ENCODE measurements at regions not wholly inside any gene's neighbourhood (a gene's known extent, or its start where the extent isn't known, plus 50 kb on each side); places are given as distances from the start of the nearest gene placed in this dataset.
"Not testable (repeated sequence)": the region's sequence is repeated elsewhere in the genome, so short reads cannot be mapped to it uniquely, and the experiment has no call there.

DNA sequence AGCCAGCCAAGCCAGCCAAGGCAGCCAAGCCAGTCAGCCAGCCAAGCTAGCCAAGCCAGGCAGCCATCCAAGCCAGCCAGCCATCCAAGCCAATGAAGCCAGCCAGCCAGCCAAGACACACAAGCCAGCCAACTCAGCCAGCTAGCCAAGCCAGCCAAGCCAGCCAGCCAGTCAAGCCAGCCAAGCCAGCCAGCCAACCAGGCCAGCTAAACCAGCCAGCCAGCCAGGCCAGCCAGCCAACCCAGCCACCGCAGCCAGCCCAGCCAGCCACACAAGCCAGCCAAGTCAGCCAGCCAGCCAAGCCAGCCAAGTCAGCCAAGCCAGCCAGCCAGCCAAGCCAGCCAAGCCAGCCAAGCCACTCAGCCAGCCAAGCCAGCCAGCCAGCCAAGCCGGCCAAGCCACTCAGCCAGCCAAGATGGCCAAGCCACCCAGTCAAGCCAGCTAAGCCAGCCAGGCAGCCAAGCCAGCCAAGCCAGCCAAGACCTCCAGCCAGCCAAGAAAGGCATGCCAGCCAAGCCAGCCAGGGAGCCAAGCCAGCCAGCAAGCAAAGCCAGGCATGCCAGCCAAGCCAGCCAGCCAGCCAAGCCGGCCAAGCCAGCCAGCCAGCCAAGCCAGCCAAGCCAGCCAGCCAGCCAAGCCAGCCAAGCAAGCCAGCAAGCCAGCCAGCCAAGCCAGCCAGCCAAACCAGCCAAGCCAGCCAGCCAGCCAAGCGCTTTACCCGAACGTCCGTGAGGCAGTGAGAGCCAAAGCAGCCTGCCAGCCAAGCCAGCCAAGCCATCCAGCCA lies 335.7 kb upstream of the PLGLB2 start:
- H3K9me3 Mint-ChIP-seq, H3K4me1 Mint-ChIP-seq, ATAC-seq, H3K36me3 Mint-ChIP-seq, H3K4me3 Mint-ChIP-seq, H3K27ac Mint-ChIP-seq: not testable (repeated sequence)
- peak in 1 of 2 donors; percentile 54 for DNase-seq (ENCODE audit: low spot score in 2 of 2)

DNA sequence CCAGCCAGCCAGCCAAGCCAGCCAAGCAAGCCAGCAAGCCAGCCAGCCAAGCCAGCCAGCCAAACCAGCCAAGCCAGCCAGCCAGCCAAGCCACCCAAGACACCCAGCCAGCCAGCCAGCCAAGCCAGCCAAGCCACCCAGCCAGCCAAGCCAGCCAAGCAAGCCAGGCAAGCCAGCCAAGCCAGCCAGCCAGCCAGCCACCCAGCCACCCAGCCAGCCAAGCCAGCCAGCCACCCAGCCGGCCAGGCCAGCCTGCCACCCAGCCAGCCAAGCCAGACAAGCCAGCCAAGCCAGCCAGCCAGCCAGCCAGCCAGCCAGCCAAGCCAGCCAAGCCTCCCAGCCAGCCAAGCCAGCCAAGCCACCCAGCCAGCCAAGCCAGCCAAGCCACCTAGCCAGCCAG lies 333.6 kb upstream of the PLGLB2 start:
- H3K36me3 Mint-ChIP-seq, H3K9me3 Mint-ChIP-seq, H3K27ac Mint-ChIP-seq, H3K4me3 Mint-ChIP-seq, ATAC-seq, H3K4me1 Mint-ChIP-seq: not testable (repeated sequence)
- peak in 1 of 2 donors; percentile 49 for DNase-seq (ENCODE audit: low spot score in 2 of 2)

DNA sequence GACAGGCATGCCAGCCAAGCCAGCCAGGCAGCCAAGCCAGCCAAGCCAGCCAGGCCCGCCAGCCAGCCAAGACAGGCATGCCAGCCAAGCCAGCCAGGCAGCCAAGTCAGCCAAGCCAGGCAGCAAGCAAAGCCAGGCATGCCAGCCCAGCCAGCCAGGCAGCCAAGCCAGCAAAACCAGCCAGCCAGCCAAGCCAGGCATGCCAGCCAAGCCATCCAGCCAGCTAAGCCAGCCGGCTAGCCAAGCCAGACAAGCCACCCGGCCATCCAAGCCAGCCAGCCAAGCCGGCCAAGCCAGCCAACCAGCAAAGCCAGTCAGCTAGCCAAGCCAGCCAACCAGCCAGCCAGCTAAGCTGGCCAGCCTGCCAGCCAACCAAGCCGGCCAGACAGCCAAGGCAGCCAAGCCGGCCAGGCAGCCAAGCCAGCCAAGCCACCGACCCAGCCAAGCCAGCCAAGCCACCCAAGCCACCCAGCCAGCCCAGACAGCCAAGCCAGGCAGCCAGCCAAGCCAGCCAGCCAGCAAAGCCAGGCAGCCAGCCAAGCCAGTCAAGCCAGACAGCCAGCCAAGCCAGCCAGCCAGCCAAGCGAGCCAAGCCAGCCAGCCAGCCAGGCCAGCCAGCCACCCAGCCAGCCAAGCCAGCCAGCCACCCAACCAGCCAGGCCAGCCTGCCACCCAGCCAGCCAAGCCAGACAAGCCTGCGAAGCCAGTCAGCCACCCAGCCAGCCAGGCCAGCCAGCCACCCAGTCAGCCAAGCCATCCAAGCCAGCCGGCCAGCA lies 332.9 kb upstream of the PLGLB2 start:
- not testable (repeated sequence) for H3K36me3 Mint-ChIP-seq, ATAC-seq, H3K9me3 Mint-ChIP-seq, H3K27ac Mint-ChIP-seq, H3K4me1 Mint-ChIP-seq, H3K4me3 Mint-ChIP-seq
- DNase-seq (ENCODE audit: low spot score in 2 of 2) = peak in 1 of 2 donors; percentile 52

GRCh38 chr2:87415586-87416265 lies 332.2 kb upstream of the PLGLB2 start:
- H3K4me1 Mint-ChIP-seq, H3K27ac Mint-ChIP-seq, H3K36me3 Mint-ChIP-seq, H3K9me3 Mint-ChIP-seq, H3K4me3 Mint-ChIP-seq, ATAC-seq: not testable (repeated sequence)
- DNase-seq (ENCODE audit: low spot score in 2 of 2) = peak in 1 of 2 donors; percentile 51

DNA sequence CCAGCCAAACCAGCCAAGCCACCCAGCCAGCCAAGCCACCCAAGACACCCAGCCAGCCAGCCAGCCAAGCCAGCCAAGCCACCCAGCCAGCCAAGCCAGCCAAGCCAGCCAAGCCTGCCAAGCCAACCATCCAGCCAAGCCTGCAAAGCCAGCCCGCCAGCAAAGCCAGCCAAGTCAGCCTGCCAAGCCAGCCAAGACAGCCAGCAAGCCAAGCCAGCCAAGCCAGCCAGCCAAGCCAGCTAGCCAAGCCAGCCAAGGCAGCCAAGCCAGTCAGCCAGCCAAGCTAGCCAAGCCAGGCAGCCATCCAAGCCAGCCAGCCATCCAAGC lies 331.7 kb upstream of the PLGLB2 start:
- H3K4me3 Mint-ChIP-seq, ATAC-seq, H3K4me1 Mint-ChIP-seq, H3K27ac Mint-ChIP-seq, H3K36me3 Mint-ChIP-seq, H3K9me3 Mint-ChIP-seq: not testable (repeated sequence)
- peak in 1 of 2 donors; percentile 46 for DNase-seq (ENCODE audit: low spot score in 2 of 2)

GRCh38 chr2:87417147-87417546 lies 330.7 kb upstream of the PLGLB2 start:
- H3K4me3 Mint-ChIP-seq, H3K4me1 Mint-ChIP-seq, H3K9me3 Mint-ChIP-seq, H3K27ac Mint-ChIP-seq, H3K36me3 Mint-ChIP-seq, ATAC-seq: not testable (repeated sequence)
- DNase-seq (ENCODE audit: low spot score in 2 of 2) = peak in 1 of 2 donors; percentile 41

GRCh38 chr2:87417742-87418567 lies 329.9 kb upstream of the PLGLB2 start:
- not testable (repeated sequence) for ATAC-seq; H3K36me3 Mint-ChIP-seq; H3K4me1 Mint-ChIP-seq; H3K27ac Mint-ChIP-seq; DNase-seq (ENCODE audit: low spot score in 2 of 2); H3K9me3 Mint-ChIP-seq; H3K4me3 Mint-ChIP-seq

- H3K27ac Mint-ChIP-seq; H3K36me3 Mint-ChIP-seq; DNase-seq (ENCODE audit: low spot score in 2 of 2); H3K4me1 Mint-ChIP-seq; H3K4me3 Mint-ChIP-seq; H3K9me3 Mint-ChIP-seq: not testable (repeated sequence)
- peak; percentile 21 for ATAC-seq
Measured at GRCh38 chr2:87418823-87419822, 328.8 kb upstream of the PLGLB2 start.

GRCh38 chr2:87419980-87420379 lies 327.9 kb upstream of the PLGLB2 start:
- not testable (repeated sequence) for H3K4me1 Mint-ChIP-seq; H3K4me3 Mint-ChIP-seq; ATAC-seq; DNase-seq (ENCODE audit: low spot score in 2 of 2); H3K27ac Mint-ChIP-seq; H3K36me3 Mint-ChIP-seq; H3K9me3 Mint-ChIP-seq

GRCh38 chr2:87420954-87421353 lies 326.9 kb upstream of the PLGLB2 start:
- not testable (repeated sequence) for H3K36me3 Mint-ChIP-seq; H3K4me3 Mint-ChIP-seq; H3K27ac Mint-ChIP-seq; H3K9me3 Mint-ChIP-seq; ATAC-seq; H3K4me1 Mint-ChIP-seq; DNase-seq (ENCODE audit: low spot score in 2 of 2)

DNA sequence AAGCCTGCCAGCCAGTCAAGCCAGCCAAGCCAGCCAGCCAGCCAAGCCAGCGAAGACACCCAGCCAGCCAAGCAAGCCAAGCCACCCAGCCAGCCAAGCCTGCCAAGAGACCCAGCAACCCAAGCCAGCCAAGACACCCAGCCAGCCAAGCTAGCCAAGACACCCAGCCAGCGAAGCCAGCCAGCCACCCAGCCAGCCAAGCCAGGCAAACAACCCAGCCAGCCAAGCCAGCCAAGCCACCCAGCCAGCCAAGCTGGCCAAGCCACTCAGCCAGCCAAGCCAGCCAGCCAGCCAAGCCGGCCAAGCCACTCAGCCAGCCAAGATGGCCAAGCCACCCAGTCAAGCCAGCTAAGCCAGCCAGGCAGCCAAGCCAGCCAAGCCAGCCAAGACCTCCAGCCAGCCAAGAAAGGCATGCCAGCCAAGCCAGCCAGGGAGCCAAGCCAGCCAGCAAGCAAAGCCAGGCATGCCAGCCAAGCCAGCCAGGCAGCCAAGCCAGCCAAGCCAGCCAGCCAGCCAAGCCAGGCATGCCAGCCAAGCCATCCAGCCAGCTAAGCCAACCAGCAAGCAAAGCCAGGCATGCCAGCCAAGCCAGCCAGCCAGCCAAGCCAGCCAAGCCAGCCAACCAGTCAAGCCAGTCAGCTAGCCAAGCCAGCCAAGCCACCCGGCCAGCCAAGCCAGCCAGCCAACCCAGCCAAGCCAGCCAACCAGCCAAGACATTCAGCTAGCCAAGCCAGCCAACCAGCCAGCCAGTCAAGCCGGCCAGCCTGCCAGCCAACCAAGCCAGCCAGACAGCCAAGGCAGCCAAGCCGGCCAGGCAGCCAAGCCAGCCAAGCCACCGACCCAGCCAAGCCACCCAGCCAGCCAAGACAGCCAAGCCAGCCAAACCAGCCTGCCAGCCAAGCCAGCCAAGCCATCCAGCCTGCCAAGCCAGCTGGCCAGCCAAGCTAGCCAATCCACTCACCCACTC lies 323.8 kb upstream of the PLGLB2 start:
- H3K9me3 Mint-ChIP-seq; H3K4me3 Mint-ChIP-seq; H3K27ac Mint-ChIP-seq; H3K4me1 Mint-ChIP-seq; DNase-seq (ENCODE audit: low spot score in 2 of 2); ATAC-seq; H3K36me3 Mint-ChIP-seq: not testable (repeated sequence)

GRCh38 chr2:87424763-87425154 lies 323.1 kb upstream of the PLGLB2 start:
- ATAC-seq; H3K4me1 Mint-ChIP-seq; H3K27ac Mint-ChIP-seq; DNase-seq (ENCODE audit: low spot score in 2 of 2); H3K36me3 Mint-ChIP-seq; H3K9me3 Mint-ChIP-seq; H3K4me3 Mint-ChIP-seq: not testable (repeated sequence)

GRCh38 chr2:87425191-87425590 lies 322.7 kb upstream of the PLGLB2 start:
- not testable (repeated sequence) for H3K4me3 Mint-ChIP-seq, H3K4me1 Mint-ChIP-seq, H3K27ac Mint-ChIP-seq, H3K36me3 Mint-ChIP-seq, ATAC-seq, H3K9me3 Mint-ChIP-seq
- peak in 1 of 2 donors; percentile 48 for DNase-seq (ENCODE audit: low spot score in 2 of 2)

Data from stimulated activated effector memory CD8-positive, alpha-beta T cell treated with anti-CD3 and anti-CD28 coated beads, Interleukin-12 subunit alpha, Interleukin-12 subunit beta, amount 100 ng/mL, for 72 hours (primary cell).